Activated CD4-positive, alpha-beta T cell treated with anti-CD3 and anti-CD28 coated beads, Interleukin-2, amount 10 ng/mL, durations not matched to agents 24 days and 14 days (primary cell): ENCODE measurements at regions not wholly inside any gene's neighbourhood (a gene's known extent, or its start where the extent isn't known, plus 50 kb on each side); places are given as distances from the start of the nearest gene placed in this dataset.

Experiments
- DNase-seq: peaks from one replicate; pipeline ENCODE4 v3.0.0; 2022
- H3K27ac Mint-ChIP-seq: one replicate; pipeline ENCODE4 v1.8.0; 2022; ENCODE audit warnings: mild to moderate bottlenecking, mixed read lengths
- H3K27me3 Mint-ChIP-seq: one replicate; pipeline ENCODE4 v1.8.0; 2022; ENCODE audit warnings: mixed read lengths
- H3K36me3 Mint-ChIP-seq: one replicate; pipeline ENCODE4 v1.8.0; 2022; ENCODE audit warnings: low read depth, mild to moderate bottlenecking, mixed read lengths
- H3K4me1 Mint-ChIP-seq: one replicate; pipeline ENCODE4 v1.8.0; 2021; ENCODE audit warnings: mixed read lengths
- H3K4me3 Mint-ChIP-seq: one replicate; pipeline ENCODE4 v1.8.0; 2022; ENCODE audit warnings: mild to moderate bottlenecking, moderate library complexity, mixed read lengths
- H3K9me3 Mint-ChIP-seq: one replicate; pipeline ENCODE4 v1.8.0; 2021; ENCODE audit warnings: mixed read lengths
- intact Hi-C: fragments of 100-400 bp; cut with micrococcal nuclease; formaldehyde crosslinking; loops from one replicate; pipeline ENCODE4 v1.15.1; 2023

DNA sequence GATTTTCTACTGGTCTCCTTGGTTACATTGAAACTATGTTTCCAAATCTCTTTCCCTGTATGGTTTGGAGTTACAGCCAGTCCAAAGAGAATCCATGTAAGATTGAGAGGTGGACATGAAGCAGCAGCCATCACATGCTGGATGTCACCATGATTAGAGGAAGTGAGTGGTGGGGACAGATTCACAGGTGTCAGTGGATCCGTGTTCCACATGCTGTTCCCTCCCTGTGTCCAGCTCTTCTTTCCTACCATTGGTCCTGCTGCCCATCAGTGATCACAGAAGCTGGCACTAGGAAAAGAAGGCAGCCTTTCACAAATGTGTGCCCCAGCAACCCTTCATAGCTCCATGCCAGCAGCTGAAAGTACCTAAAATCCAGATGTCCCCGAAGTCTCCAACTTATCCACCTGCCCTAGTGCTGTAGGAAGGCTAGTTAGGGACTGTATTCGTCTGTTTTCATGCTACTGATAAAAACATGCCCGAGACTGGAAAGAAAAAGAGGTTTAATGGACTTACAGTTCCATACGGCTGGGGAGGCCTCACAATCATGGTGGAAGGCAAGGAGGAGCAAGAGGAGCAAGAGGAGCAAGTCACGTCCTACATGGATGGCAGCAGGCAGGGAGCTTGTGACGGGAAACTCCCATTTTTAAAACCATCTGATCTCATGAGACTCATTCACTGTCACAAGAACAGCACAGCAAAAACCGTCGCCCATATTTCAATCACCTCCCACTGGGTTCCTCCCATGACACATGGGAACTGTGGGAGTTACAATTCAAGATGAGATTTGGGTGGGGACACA is 207.5 kb downstream of the INSIG2 start:
- H3K36me3 Mint-ChIP-seq = no peaks in the 10 kb centered on the region
- H3K9me3 Mint-ChIP-seq = no peaks in the 10 kb centered on the region
- no peak overlapping the region for H3K27ac Mint-ChIP-seq
- DNase-seq = no peak
- no peak overlapping the region for H3K4me3 Mint-ChIP-seq
- H3K27me3 Mint-ChIP-seq = peaks cover 8% of the 10 kb centered on the region
- intact Hi-C loops = no loop called here
- H3K4me1 Mint-ChIP-seq = no peaks in the 10 kb centered on the region

GRCh38 chr2:118294063-118294462 is 205.8 kb downstream of the INSIG2 start:
- Mint-ChIP-seq H3K4me3 (no peak overlapping the region), H3K27ac (no peak overlapping the region), H3K27me3 (peaks cover 6% of the 10 kb centered on the region), H3K4me1 (no peaks in the 10 kb centered on the region), H3K9me3 (no peaks in the 10 kb centered on the region), H3K36me3 (no peaks in the 10 kb centered on the region)
- intact Hi-C loops = no loop called here
- no peak for DNase-seq

DNA sequence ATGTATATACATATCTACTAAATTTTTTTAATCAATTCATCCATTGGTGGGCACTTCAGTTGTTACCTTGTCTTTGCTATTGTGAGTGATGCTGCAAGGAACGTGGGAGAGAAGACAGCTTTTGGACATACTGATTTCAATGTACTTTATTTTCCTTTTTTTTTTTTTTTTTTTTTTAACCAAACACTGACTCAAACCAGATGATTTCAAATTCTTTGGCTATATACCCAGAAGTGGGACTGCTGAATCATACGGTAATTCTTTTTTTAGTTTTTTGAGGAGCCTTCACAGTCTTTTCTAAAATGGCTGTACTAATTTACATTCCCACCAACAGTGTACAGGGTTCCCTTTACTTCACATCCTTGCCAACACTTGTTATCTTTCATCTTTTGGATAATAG is 204.7 kb downstream of the INSIG2 start:
- H3K27ac Mint-ChIP-seq = no peak overlapping the region
- intact Hi-C loops = no loop called here
- DNase-seq = no peak
- H3K27me3 Mint-ChIP-seq = peaks cover 5% of the 10 kb centered on the region
- H3K36me3 Mint-ChIP-seq = no peaks in the 10 kb centered on the region
- no peak overlapping the region for H3K4me3 Mint-ChIP-seq
- no peaks in the 10 kb centered on the region for H3K9me3 Mint-ChIP-seq
- H3K4me1 Mint-ChIP-seq = no peaks in the 10 kb centered on the region

DNA sequence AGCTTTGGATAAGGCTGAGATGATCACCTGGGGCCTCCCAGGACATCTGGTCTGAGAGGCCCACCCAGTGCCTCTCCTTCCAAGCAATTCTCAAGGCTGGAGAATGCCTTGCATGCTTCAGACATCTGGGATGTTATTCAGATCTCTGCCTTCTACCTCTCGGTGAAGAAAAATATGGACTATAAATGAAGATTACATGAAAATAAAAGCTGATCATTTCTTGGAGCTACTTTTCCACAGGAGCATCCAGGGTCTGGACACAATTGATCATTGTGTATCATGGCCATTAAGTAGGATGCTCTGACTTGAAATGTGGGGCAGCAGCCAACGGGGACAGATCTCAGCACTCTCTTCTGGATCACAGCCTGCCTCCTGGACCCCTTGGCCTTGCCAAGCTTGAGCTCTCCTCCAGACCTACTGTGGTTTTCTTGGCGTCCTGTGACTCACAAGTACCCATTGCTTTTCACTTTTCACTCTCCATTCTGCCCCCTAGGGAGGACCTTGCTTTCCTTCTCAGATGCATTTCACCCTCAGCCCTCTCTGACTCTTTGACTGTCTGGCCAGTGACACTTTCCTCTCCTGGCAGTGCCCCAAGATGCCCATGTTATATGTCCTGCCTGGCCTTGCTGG is 203.1 kb downstream of the INSIG2 start:
- intact Hi-C loops = no loop called here
- DNase-seq = no peak
- peaks cover 5% of the 10 kb centered on the region for H3K27me3 Mint-ChIP-seq
- H3K4me3 Mint-ChIP-seq = no peak overlapping the region
- H3K4me1 Mint-ChIP-seq = no peaks in the 10 kb centered on the region
- H3K27ac Mint-ChIP-seq = no peak overlapping the region
- H3K9me3 Mint-ChIP-seq = no peaks in the 10 kb centered on the region
- H3K36me3 Mint-ChIP-seq = no peaks in the 10 kb centered on the region

DNA sequence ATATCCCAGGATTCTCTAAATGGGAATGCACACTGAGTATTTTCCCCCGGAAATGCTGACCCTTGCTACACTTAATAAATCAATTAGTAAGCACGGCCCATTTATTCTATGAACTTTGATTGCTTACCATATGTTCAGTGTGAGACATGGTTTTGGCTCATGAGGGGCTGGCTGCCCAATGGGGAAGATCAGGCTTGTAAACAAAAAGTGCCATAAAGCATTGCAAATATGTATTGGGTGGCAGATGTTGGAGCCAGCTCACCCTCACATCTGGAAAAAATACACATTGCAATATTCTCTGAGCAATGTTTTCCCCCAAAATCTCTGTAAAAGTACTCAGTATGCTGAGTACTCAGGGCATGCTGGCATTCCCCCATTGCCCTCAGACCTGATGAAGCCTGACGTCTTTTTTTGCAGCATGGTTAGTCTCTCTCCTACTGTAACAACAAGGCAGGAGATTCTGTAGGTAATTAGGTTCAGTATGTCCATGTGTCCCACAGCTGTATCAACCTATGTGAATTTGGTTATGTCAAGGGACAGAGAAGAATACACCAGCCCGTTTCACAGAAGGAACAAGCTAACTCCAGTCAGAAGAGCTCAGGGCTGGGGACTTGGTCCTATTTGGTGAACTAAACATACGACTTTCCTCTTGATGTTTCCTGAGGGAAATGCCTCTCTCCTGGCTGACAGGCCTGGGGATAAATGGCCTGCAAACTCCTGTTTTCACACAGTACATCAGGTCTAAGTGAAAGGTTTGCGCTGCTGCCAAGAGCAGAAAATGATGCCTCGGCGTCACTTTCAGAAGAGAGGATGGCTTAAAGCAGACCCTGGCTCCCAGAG is 202.4 kb downstream of the INSIG2 start:
- Mint-ChIP-seq H3K4me3 (no peak overlapping the region), H3K27me3 (peaks cover 3% of the 10 kb centered on the region), H3K36me3 (no peaks in the 10 kb centered on the region), H3K4me1 (no peaks in the 10 kb centered on the region), H3K27ac (no peak overlapping the region), H3K9me3 (no peaks in the 10 kb centered on the region)
- intact Hi-C loops = no loop called here
- DNase-seq = no peak

DNA sequence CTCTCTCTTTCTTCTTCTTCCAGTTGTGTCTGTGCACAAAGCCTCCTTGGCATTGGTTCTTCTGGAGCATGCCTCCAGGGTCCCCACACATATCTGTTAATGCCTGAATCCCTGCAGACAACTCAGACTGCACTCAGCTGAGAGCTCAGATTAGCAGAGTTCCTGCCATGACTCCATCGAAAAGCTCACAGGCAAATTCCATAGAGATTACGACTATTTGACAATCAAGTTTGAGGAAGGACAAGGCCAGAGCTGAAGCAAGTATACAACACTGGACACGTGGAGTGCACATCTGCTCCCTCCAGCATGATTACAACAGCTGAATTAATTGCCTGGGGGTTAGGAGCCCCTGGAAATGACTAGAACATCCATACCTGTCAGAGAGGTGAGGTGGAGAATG is 190.7 kb downstream of the INSIG2 start:
- H3K4me3 Mint-ChIP-seq = no peak overlapping the region
- H3K9me3 Mint-ChIP-seq = no peaks in the 10 kb centered on the region
- DNase-seq = no peak
- no peaks in the 10 kb centered on the region for H3K36me3 Mint-ChIP-seq
- H3K4me1 Mint-ChIP-seq = no peaks in the 10 kb centered on the region
- intact Hi-C loops = no loop called here
- H3K27me3 Mint-ChIP-seq = peaks cover 16% of the 10 kb centered on the region
- H3K27ac Mint-ChIP-seq = no peak overlapping the region

GRCh38 chr2:118278046-118278445 is 189.8 kb downstream of the INSIG2 start:
- no peaks in the 10 kb centered on the region for H3K36me3 Mint-ChIP-seq
- no peak for DNase-seq
- H3K4me1 Mint-ChIP-seq = no peaks in the 10 kb centered on the region
- H3K4me3 Mint-ChIP-seq = no peak overlapping the region
- H3K27me3 Mint-ChIP-seq = peaks cover 16% of the 10 kb centered on the region
- H3K27ac Mint-ChIP-seq = no peak overlapping the region
- H3K9me3 Mint-ChIP-seq = no peaks in the 10 kb centered on the region
- intact Hi-C loops = no loop called here

DNA sequence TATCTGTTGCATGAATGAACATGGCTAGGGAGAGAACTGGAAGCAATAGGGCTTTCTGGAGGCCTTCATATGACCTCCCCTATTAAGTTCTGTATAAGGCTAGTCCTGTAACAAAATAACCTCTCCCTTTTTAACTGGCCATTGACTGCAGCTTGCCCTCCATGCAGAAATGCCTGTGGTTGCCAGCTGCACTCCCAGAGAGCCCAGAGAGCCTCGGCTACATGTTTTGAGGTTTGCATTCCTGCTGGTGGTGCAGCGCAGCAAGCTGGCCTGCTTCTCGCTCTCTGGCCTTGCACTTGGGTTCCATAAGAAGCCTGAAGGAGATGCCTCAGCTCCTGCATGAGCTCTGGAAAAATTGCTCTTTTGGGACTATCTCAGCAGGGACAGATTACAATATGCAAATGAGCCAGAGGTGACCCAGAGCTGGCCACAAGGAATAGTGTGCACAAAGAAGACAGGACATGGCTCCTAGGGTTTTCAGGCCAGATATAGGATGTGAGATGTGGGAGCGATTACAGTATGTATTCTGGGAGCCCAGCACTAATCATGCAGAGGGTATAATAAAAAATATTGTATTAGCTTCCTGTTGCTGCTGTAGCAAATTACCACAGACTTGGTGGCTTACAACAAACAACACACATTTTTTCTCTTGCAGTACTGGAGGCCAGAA is 186.7 kb downstream of the INSIG2 start:
- H3K36me3 Mint-ChIP-seq = no peaks in the 10 kb centered on the region
- H3K27ac Mint-ChIP-seq = no peak overlapping the region
- H3K9me3 Mint-ChIP-seq = no peaks in the 10 kb centered on the region
- H3K4me3 Mint-ChIP-seq = no peak overlapping the region
- no peaks in the 10 kb centered on the region for H3K4me1 Mint-ChIP-seq
- no peak for DNase-seq
- intact Hi-C loops = no loop called here
- H3K27me3 Mint-ChIP-seq = peaks cover 6% of the 10 kb centered on the region

DNA sequence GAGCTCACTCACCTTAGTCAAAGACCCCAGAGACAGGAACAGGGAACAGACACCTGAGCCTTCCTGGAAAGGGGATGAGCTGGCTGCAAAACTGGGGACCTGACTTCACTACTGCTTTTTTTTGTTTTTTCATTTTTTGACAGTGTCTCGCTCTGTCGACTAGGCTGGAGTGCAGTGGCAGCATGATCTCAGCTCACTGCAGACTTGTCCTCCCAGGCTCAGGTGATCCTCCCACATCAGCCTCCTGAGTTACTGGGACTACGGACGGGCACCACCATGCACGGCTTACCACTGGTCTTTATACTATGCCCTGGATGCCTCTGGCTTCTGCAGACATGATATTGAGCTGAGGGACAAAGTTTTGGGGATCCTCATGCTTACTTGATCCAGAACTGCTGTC is 184.1 kb downstream of the INSIG2 start:
- H3K9me3 Mint-ChIP-seq = no peaks in the 10 kb centered on the region

DNA sequence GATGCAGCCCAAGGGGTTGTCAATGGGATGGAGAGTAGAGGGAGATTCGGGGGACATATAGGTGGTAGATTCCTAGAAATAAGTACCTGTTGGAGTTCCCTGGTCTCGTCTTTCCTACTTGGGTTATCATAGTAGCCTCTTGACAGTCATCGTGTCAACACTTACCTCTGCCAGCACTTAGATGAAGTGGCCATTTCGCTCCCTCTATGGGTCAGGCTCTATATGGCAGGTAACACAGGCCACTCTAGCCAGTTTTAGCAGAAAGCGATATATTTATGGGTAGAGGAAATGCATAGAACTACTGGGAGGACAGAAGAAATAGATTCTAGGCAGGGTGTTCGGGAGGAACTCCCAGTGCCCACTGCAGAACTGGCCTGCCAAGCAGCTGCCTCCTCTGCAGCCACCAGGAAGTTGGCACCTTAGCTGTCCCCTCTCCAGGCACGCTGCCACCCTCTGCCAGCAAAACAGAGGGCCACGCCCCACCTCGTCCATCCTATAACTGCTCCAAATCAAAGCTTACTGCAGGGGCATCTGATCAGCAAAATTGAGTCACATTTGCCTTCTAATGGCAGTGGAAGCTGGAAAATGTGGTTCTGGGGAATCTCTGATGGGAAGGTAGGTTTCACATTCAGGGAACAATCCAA is 181.3 kb downstream of the INSIG2 start:
- H3K27ac Mint-ChIP-seq = no peak overlapping the region

More for the DNA sequence above, 184.1 kb downstream of the INSIG2 start:
- no peak overlapping the region for H3K4me3 Mint-ChIP-seq
- intact Hi-C loops = no loop called here
- no peaks in the 10 kb centered on the region for H3K4me1 Mint-ChIP-seq
- H3K27ac Mint-ChIP-seq = no peak overlapping the region
- DNase-seq = no peak
- no peaks in the 10 kb centered on the region for H3K36me3 Mint-ChIP-seq
- peaks cover 4% of the 10 kb centered on the region for H3K27me3 Mint-ChIP-seq

DNA sequence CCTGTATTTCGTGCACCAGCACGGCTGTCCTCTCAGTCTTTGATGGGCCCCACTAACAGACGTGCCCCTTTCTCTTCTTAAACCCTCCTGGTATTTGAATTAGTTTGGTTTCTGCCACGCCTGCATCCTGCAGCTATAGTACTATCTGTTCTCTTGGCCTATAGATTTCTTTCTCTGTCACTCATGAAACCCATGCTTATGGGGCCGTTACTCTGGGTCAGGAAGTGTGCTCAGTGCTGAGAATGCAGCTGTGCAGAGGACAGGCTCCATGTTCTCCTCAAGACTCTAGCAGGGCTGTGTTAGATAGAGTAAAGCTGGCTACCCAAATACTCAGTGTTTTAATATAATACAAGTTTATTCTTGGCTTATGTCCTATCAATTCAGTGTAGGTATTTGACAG is 180.0 kb downstream of the INSIG2 start:
- no peak for DNase-seq
- Mint-ChIP-seq H3K4me1 (no peaks in the 10 kb centered on the region), H3K9me3 (no peaks in the 10 kb centered on the region), H3K4me3 (no peak overlapping the region), H3K36me3 (no peaks in the 10 kb centered on the region), H3K27me3 (peaks cover 3% of the 10 kb centered on the region), H3K27ac (no peak overlapping the region)
- intact Hi-C loops = no loop called here

More for the DNA sequence above, 181.3 kb downstream of the INSIG2 start:
- DNase-seq = no peak
- Mint-ChIP-seq H3K9me3 (no peaks in the 10 kb centered on the region), H3K4me3 (no peak overlapping the region), H3K36me3 (no peaks in the 10 kb centered on the region), H3K4me1 (no peaks in the 10 kb centered on the region), H3K27me3 (peaks cover 6% of the 10 kb centered on the region)
- intact Hi-C loops = no loop called here

DNA sequence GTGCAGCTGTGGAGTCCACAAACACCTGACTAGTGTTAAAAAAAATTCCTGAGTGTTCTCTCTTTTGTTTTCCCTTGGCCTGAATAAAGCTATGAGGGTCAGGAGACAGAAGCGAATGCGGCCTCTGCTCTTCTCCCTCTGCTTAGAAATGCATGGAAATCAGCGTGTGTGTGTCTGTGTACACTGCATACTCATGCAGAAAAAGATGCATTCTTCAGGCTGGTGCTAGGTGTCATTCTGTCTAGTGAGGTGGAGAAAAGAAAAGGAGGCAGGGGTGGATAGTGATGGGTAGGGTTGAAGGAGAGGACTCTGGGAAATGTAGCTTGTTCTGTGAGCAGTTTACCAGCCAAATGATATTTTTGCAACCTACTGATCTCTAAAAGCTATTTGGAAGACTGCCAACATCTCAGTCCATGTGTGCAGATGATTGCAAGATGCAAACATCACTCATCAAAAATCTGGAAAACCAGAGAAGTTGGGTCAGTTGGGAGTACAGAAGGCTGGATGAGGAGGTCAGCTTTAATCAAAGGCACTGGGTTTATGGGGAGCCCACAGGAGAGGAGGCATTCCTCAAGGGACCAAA is 177.7 kb downstream of the INSIG2 start:
- Mint-ChIP-seq H3K36me3 (no peaks in the 10 kb centered on the region), H3K27me3 (peaks cover 5% of the 10 kb centered on the region), H3K4me1 (no peaks in the 10 kb centered on the region), H3K27ac (no peak overlapping the region), H3K4me3 (no peak overlapping the region), H3K9me3 (no peaks in the 10 kb centered on the region)
- DNase-seq = no peak
- intact Hi-C loops = no loop called here
